ENCODE measurements at regions not wholly inside any gene's neighbourhood (a gene's known extent, or its start where the extent isn't known, plus 50 kb on each side); places are given as distances from the start of the nearest gene placed in this dataset.
"Not testable (repeated sequence)": the region's sequence is repeated elsewhere in the genome, so short reads cannot be mapped to it uniquely, and the experiment has no call there.

GRCh38 chr1:121574505-121574899, 389.7 kb downstream of the SRGAP2C start:
- DNase-seq, result not testable (repeated sequence)

- DNase-seq, result not testable (repeated sequence)
Observed at GRCh38 chr1:121582898-121583297, 398.1 kb downstream of the SRGAP2C start.

DNA sequence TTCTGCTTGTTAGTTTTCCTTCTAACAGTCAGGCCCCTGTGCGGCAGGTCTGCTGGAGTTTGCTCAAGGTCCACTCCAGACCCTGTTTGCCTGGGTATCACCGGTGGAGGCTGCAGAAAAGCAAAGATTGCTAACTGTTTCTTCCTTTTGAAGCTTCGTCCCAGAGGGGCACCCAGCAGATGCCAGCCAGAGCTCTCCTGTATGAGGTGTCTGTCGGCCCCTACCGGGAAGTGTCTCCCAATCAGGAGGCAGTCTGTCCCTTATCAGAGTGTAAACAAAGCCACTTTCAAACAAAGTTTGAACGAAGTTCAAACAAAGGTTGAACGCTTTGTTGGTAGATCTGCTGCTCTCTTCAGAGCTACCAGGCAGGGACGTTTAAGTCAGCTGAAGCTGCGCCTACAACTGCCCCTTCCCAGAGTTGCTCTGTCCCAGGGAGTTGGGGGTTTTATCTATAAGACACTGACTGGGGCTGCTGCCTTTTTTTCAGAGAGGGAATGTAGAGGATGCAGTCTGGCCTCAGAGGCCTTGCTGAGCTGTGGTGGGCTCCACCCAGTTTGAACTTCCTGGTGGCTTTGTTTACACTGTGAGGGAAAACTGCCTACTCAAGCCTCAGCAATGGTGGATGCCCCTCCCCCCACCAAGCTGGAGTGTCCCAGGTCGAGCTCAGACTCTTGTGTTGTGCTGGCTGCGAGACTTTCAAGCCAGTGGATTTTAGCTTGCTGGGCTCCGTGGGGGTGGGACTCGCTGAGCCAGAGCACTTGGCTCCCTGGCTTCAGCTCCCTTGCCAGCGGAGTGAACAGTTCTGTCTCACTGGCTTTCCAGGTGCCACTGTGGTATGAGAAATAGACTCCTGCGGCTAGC, 401.8 kb downstream of the SRGAP2C start:
- no peak for DNase-seq

DNA sequence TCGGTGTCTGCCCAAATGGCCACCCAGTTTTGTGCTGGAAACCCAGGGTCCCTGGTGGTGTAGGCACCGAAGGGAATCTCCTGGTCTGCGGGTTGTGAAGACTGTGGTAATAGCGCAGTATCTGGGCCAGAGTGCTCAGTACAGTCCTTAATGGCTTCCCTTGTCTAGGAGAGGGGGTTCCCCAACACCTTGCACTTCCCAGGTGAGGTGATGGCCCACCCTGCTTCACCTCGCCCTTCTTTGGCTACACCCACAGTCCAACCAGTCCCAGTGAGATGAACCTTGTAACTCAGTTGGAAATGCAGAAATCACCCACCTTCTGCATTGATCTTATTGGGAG, 402.4 kb downstream of the SRGAP2C start:
- DNase-seq, result no peak

DNA sequence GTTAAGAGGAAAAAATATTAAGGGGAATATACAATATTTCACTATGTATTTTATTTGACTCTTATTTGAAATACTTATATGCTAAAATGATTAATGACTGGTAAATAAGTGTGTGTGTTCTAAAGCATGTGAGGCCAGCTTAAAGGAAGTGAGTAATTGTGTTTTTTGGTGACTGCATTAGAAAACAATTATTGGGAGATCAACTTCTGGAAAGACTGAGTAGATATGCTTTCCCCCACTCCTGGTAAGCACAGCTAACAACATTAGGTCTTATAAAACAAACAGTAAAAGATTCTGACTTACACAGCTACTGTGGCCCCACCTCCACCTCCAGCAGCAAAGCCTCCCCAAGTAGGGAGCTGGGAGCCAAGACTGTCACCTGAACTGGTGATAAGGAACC, 403.0 kb downstream of the SRGAP2C start:
- DNase-seq, result no peak

DNA sequence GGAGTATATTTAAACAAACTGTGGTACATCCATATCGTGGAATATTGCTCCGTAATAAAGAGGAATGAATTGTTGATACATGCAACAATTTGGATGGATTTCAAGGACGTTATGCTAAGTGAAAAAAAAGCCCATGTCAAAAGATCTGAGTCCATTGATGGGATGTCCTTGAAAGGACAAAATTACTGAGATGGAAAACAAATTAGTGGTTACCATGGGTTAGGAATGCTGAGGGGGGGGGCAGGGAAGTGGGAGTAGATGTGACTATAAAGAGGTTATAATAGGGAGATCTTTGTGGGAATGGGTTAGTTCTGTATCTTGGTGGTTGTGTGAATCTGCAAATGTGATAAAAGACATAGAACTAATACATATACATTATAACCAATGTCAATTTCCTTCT, 409.3 kb downstream of the SRGAP2C start:
- no peak for DNase-seq

DNA sequence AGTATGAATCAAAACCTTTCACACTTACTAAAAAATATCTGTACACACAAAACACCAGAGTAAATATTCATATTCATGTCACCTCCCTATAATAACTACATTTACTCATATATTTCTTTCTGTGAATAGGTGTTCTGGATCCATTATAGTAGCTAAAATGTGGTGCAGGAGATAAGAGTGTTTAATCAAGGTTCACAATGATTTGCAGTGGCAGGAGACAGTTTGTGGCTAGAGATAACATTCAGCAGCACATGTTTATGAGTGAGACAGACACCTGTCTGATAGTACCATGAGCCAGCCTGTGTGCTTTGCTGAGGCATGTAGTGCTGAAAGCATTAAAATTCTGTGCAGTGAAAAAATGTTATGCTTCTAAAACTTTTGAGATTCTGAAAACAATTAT, 410.3 kb downstream of the SRGAP2C start:
- no peak for DNase-seq

DNA sequence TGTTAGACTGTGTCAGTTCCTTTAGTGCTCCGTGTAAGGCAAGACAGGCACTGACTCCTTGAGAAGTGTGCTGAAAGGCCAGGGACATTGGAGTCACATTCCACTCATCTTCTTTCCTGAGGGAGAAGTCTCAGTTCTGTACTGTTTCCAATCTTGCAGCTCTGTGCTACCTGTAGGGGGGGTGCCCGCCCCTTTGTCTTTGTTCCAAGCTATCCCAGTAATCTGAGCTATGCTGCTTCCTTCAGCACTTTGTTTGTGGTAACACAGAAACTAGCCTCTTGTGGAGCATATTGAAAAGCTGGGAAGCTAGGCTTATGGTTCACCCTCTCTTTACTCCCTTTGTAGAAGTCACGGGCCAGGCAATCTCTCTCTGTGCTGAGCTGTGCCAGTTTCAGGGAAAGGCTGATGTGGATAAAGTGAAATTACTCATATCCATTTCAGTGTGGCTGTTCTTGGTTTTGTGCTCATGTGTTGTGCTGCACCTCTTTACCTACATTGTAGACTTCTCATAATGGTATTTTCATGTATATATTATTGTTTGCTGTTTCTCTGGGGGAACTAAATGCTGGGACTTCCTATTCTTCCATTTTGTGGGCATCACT, 420.2 kb downstream of the SRGAP2C start:
- not testable (repeated sequence) for DNase-seq

- DNase-seq, result not testable (repeated sequence)
Observed at GRCh38 chr1:121607499-121607898, 422.7 kb downstream of the SRGAP2C start.
